HepG2 (cell line): ENCODE measurements at regions not wholly inside any gene's neighbourhood (a gene's known extent, or its start where the extent isn't known, plus 50 kb on each side); places are given as distances from the start of the nearest gene placed in this dataset.

Source experiments
- ATAC-seq: fragments of 200-7000 bp; cut with Tn5 transposase; 3 replicates; pipeline ENCODE4 v1.9.1; 2020; ENCODE audit warnings: mild to moderate bottlenecking, moderate library complexity
- BruUV-seq: library from RNA; stranded (reverse); fragments of 400-500 nt; replicated peaks from 2 replicates; lab custom pipeline; 2021; lab: Mats Ljungman, UMichigan
- CTCF ChIA-PET: fragments of 300-600 bp; formaldehyde crosslinking; extraction: SDS; loops from one replicate; lab custom pipeline; 2021; ENCODE audit warnings: low total read pairs, inconsistent platforms, low intra/inter-chr PET ratio; lab: Yijun Ruan, JAX
- POLR2A ChIA-PET: fragments of 350-600 bp; sonication (Branson Sonifier 250); formaldehyde crosslinking; loops from one replicate; lab custom pipeline; 2020; ENCODE audit warnings: antibody characterized with exemption, inconsistent platforms; lab: Yijun Ruan, JAX
- DNase-seq: peaks from one replicate; pipeline ENCODE4 v3.0.0-alpha.2; 2015; ENCODE audit warnings: low spot score
- FAIRE-seq: peaks from 3 replicates; lab custom pipeline; 2011; peaks lifted over from hg19 to GRCh38; lab: Jason Lieb, UNC
- H2AFZ ChIP-seq: one replicate; pipeline ENCODE4 v1.6.1; 2011; ENCODE audit warnings: low read length, inconsistent platforms
- H3K27ac ChIP-seq: fragments of 300-600 bp; 3 replicates; pipeline ENCODE4 v1.8.0; 2011; ENCODE audit warnings: mixed run types, mild to moderate bottlenecking, mixed read lengths, low read length, inconsistent platforms; ENCODE audit not compliant: insufficient read depth; ENCODE audit errors: extremely low read length
- H3K27me3 ChIP-seq, 2 experiments: fragments of 200-600 bp in 1 of 2; 2 replicates in 1 of 2; 3 replicates in 1 of 2; pipeline versions ENCODE4 v1.6.0 to v1.8.0; 2011; ENCODE audit warnings: low read length in 2 of 2, mild to moderate bottlenecking in 2 of 2, moderate library complexity in 2 of 2, inconsistent platforms in 1 of 2; ENCODE audit not compliant: insufficient read depth in 2 of 2, control insufficient read depth in 1 of 2
- H3K36me3 ChIP-seq, 2 experiments: fragments of 200-600 bp in 1 of 2; replicated peaks in 1 of 2; 2 replicates in 1 of 2; 3 replicates in 1 of 2; pipeline versions ENCODE4 v1.5.1 to v1.8.0; 2011; ENCODE audit warnings: low read length in 2 of 2, inconsistent platforms in 1 of 2; ENCODE audit not compliant: insufficient read depth in 2 of 2, control insufficient read depth in 1 of 2
- H3K4me1 ChIP-seq: 2 replicates; pipeline ENCODE4 v1.5.1; 2012; ENCODE audit warnings: low read length, inconsistent platforms; ENCODE audit not compliant: insufficient read depth
- H3K4me2 ChIP-seq: 2 replicates; pipeline ENCODE4 v1.6.0; 2011; ENCODE audit warnings: low read depth, low read length, inconsistent platforms
- H3K4me3 ChIP-seq, 3 experiments: fragments of 200-600 bp in 1 of 3; sonication (generic), shearing (Covaris generic) in 1 of 3; replicated peaks in 1 of 3; 2 replicates each; pipeline ENCODE4 v1.5.1; 2011 to 2016; ENCODE audit warnings: low read length in 3 of 3, inconsistent platforms in 2 of 3, low read depth in 2 of 3, mild to moderate bottlenecking in 2 of 3, control low read depth in 1 of 3, mixed read lengths in 1 of 3; ENCODE audit not compliant: insufficient read depth in 1 of 3
- H3K79me2 ChIP-seq: one replicate; pipeline ENCODE4 v1.6.1; 2011; ENCODE audit warnings: low read length, inconsistent platforms; ENCODE audit not compliant: insufficient read depth
- H3K9ac ChIP-seq: 2 replicates; pipeline ENCODE4 v1.6.0; 2011; ENCODE audit warnings: mild to moderate bottlenecking, low read depth, low read length, inconsistent platforms; ENCODE audit not compliant: insufficient read depth
- H3K9me3 ChIP-seq: 2 replicates; pipeline ENCODE4 v1.5.1; 2012; ENCODE audit warnings: mild to moderate bottlenecking, low read length
- H4K20me1 ChIP-seq: 2 replicates; pipeline ENCODE4 v1.6.0; 2011; ENCODE audit warnings: inconsistent platforms, mild to moderate bottlenecking, low read length, moderate library complexity; ENCODE audit not compliant: insufficient read depth
- ARNT2 ChIP-seq: sonication (generic); formaldehyde crosslinking; IDR thresholded peaks from 2 replicates; pipeline ENCODE4 v1.8.0; 2022; ENCODE audit warnings: mild to moderate bottlenecking, low read depth, missing genetic modification reagents, moderate library complexity
- FOSL2 ChIP-seq: sonication (generic); formaldehyde crosslinking; IDR thresholded peaks from 2 replicates; pipeline ENCODE4 v1.4.0; 2020; ENCODE audit warnings: missing genetic modification reagents
- FOXK1 ChIP-seq: sonication (generic); formaldehyde crosslinking; IDR thresholded peaks from 2 replicates; pipeline ENCODE4 v1.4.0; 2020; ENCODE audit warnings: low read depth, missing genetic modification reagents, borderline replicate concordance
- GABPA ChIP-seq, 2 experiments: IDR thresholded peaks; 2 replicates each; pipeline ENCODE4 v1.6.1; 2011 to 2016; ENCODE audit warnings: low read depth in 2 of 2, low read length in 1 of 2, missing biosample characterization in 1 of 2, missing genetic modification characterization in 1 of 2
- GABPB1 ChIP-seq: IDR thresholded peaks from 2 replicates; pipeline ENCODE4 v1.6.1; 2016; ENCODE audit warnings: mild to moderate bottlenecking, missing genetic modification reagents, moderate library complexity, missing compliant biosample characterization
- HMG20B ChIP-seq: conservative IDR thresholded peaks from 2 replicates; pipeline ENCODE4 v1.6.1; 2016; ENCODE audit warnings: missing genetic modification reagents, missing compliant biosample characterization
- HOXA5 ChIP-seq: sonication (generic); formaldehyde crosslinking; IDR thresholded peaks from 2 replicates; pipeline ENCODE4 v1.4.0; 2020; ENCODE audit warnings: missing genetic modification reagents
- RXRA ChIP-seq: sonication (generic); formaldehyde crosslinking; IDR thresholded peaks from 2 replicates; pipeline ENCODE4 v1.5.1; 2020; ENCODE audit warnings: missing genetic modification reagents
- TOE1 ChIP-seq: sonication (generic); formaldehyde crosslinking; IDR thresholded peaks from 2 replicates; pipeline ENCODE4 v1.4.0; 2020; ENCODE audit warnings: mild to moderate bottlenecking, missing genetic modification reagents
- ZNF143 ChIP-seq: sonication (generic); formaldehyde crosslinking; IDR thresholded peaks from 2 replicates; pipeline ENCODE4 v1.4.0; 2020; ENCODE audit warnings: missing genetic modification reagents
- ZNF350 ChIP-seq: sonication (generic); formaldehyde crosslinking; IDR thresholded peaks from 2 replicates; pipeline ENCODE4 v1.4.0; 2020; ENCODE audit warnings: mild to moderate bottlenecking, low read depth, missing genetic modification reagents, borderline replicate concordance
- ZNF792 ChIP-seq: IDR thresholded peaks from 2 replicates; pipeline ENCODE4 v1.6.1; 2016
- WGBS: methylation state at CpG from one replicate; pipeline ENCODE4 v1.1.6; 2017; ENCODE audit warnings: low lambda C conversion rate; 5-methylcytosine and 5-hydroxymethylcytosine counted together
- in situ Hi-C: cut with HindIII; loops from 2 replicates; pipeline ENCODE4 v1.10.0; 2017; ENCODE audit warnings: low pct_unique_long_range_greater_than_20kb; ENCODE audit not compliant: extremely low pct_ligation_motif_present
- intact Hi-C: fragments of 100-400 bp; cut with micrococcal nuclease; formaldehyde crosslinking; loops from one replicate; pipeline ENCODE4 v1.10.0; 2022; ENCODE audit not compliant: unreplicated experiment
- TF ChIP-seq, protein P1 (sequence below): sonication (generic); formaldehyde crosslinking; IDR thresholded peaks from 2 replicates; pipeline ENCODE4 v1.8.0; 2022; ENCODE audit warnings: mild to moderate bottlenecking, missing genetic modification reagents; ENCODE audit not compliant: insufficient replicate concordance
- TF ChIP-seq, protein P2 (sequence below): sonication (generic); formaldehyde crosslinking; IDR thresholded peaks from 2 replicates; pipeline ENCODE4 v1.8.1; 2022; ENCODE audit warnings: low read depth, mild to moderate bottlenecking, missing genetic modification reagents
- TF ChIP-seq, protein P3 (sequence below): sonication (generic); formaldehyde crosslinking; IDR thresholded peaks from 2 replicates; pipeline ENCODE4 v1.4.0; 2020; ENCODE audit warnings: mild to moderate bottlenecking, missing genetic modification reagents
- TF ChIP-seq, protein P4 (sequence below): sonication (generic); formaldehyde crosslinking; IDR thresholded peaks from 2 replicates; pipeline ENCODE4 v1.4.0; 2020; ENCODE audit warnings: mild to moderate bottlenecking, low read depth, missing genetic modification reagents
- TF ChIP-seq, protein P5 (sequence below): sonication (generic); formaldehyde crosslinking; IDR thresholded peaks from 2 replicates; pipeline ENCODE4 v1.8.0; 2022; ENCODE audit warnings: low read depth, missing genetic modification reagents

DNA sequence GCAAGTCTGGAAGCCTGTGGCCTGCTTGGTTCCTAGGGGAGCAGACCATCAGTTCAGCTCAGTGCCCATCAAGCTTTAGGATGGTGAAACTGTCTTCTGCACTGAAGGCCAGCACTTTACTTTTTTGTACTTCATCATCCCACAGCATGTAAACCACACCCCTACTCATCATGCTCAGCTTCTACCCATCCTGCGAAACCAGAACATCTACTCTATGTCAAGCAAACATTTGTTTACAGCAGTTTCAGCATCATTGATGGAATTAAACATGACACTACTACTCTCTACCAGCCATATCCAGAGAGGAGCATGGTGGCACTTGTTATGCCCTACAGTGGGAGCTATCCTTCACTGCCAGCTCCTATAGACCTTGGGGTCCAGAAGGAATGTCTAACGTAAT lies 306.6 kb downstream of the SOX2 start:
- H4K20me1 ChIP-seq, result no peaks in the 10 kb centered on the region; the same call in 1 of the 2 replicates
- BruUV-seq, result no TSS peak
- no peak for ATAC-seq
- no peak overlapping the region for H3K27ac ChIP-seq
- H2AFZ ChIP-seq, result no peak overlapping the region
- H3K79me2 ChIP-seq, result no peaks in the 10 kb centered on the region
- DNase-seq, result no peak
- intact Hi-C loops, result loop anchor here (5.0 kb wide), 1 partner anchor 889 kb away; no protein-coding TSS in a partner anchor
- H3K27me3 ChIP-seq, result no peaks in the 10 kb centered on the region; a peak in 1 of 5 replicates
- no peak for FAIRE-seq
- ChIA-PET POLR2A (no interaction called here), CTCF (no interaction called here)
- H3K4me3 ChIP-seq, result no peak overlapping the region
- 3% methylated on average over 2 of the region's 2 CpGs for WGBS
- no peak for TF ChIP-seq ZNF792 (CRISPR knock-in tag)
- TF ChIP-seq HMG20B, result no peak
- TF ChIP-seq TOE1 (CRISPR knock-in tag), result no peak
- no peak for TF ChIP-seq ZNF143 (CRISPR knock-in tag)
- TF ChIP-seq, protein P1, sequence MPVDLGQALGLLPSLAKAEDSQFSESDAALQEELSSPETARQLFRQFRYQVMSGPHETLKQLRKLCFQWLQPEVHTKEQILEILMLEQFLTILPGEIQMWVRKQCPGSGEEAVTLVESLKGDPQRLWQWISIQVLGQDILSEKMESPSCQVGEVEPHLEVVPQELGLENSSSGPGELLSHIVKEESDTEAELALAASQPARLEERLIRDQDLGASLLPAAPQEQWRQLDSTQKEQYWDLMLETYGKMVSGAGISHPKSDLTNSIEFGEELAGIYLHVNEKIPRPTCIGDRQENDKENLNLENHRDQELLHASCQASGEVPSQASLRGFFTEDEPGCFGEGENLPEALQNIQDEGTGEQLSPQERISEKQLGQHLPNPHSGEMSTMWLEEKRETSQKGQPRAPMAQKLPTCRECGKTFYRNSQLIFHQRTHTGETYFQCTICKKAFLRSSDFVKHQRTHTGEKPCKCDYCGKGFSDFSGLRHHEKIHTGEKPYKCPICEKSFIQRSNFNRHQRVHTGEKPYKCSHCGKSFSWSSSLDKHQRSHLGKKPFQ, result no peak
- TF ChIP-seq ARNT2 (CRISPR knock-in tag), result no peak
- no peak for TF ChIP-seq FOSL2 (CRISPR knock-in tag)
- no peak for TF ChIP-seq GABPB1
- no peak for TF ChIP-seq HOXA5 (CRISPR knock-in tag)
- TF ChIP-seq, protein P2, sequence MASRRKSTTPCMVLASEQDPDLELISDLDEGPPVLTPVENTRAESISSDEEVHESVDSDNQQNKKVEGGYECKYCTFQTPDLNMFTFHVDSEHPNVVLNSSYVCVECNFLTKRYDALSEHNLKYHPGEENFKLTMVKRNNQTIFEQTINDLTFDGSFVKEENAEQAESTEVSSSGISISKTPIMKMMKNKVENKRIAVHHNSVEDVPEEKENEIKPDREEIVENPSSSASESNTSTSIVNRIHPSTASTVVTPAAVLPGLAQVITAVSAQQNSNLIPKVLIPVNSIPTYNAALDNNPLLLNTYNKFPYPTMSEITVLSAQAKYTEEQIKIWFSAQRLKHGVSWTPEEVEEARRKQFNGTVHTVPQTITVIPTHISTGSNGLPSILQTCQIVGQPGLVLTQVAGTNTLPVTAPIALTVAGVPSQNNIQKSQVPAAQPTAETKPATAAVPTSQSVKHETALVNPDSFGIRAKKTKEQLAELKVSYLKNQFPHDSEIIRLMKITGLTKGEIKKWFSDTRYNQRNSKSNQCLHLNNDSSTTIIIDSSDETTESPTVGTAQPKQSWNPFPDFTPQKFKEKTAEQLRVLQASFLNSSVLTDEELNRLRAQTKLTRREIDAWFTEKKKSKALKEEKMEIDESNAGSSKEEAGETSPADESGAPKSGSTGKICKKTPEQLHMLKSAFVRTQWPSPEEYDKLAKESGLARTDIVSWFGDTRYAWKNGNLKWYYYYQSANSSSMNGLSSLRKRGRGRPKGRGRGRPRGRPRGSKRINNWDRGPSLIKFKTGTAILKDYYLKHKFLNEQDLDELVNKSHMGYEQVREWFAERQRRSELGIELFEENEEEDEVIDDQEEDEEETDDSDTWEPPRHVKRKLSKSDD (CRISPR knock-in tag), result no peak
- TF ChIP-seq, protein P3, sequence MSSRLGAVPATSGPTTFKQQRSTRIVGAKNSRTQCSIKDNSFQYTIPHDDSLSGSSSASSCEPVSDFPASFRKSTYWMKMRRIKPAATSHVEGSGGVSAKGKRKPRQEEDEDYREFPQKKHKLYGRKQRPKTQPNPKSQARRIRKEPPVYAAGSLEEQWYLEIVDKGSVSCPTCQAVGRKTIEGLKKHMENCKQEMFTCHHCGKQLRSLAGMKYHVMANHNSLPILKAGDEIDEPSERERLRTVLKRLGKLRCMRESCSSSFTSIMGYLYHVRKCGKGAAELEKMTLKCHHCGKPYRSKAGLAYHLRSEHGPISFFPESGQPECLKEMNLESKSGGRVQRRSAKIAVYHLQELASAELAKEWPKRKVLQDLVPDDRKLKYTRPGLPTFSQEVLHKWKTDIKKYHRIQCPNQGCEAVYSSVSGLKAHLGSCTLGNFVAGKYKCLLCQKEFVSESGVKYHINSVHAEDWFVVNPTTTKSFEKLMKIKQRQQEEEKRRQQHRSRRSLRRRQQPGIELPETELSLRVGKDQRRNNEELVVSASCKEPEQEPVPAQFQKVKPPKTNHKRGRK (CRISPR knock-in tag), result no peak
- no peak for TF ChIP-seq FOXK1 (CRISPR knock-in tag)
- no peak for TF ChIP-seq ZNF350 (CRISPR knock-in tag)
- TF ChIP-seq, protein P4, sequence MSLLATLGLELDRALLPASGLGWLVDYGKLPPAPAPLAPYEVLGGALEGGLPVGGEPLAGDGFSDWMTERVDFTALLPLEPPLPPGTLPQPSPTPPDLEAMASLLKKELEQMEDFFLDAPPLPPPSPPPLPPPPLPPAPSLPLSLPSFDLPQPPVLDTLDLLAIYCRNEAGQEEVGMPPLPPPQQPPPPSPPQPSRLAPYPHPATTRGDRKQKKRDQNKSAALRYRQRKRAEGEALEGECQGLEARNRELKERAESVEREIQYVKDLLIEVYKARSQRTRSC, result no peak
- no peak for TF ChIP-seq GABPA (IDR thresholded peaks at IDR 0.05; ENCODE audit: low read depth, low read length)
- TF ChIP-seq GABPA (CRISPR knock-in tag; IDR thresholded peaks at IDR 0.05; ENCODE audit: low read depth), result no peak
- TF ChIP-seq, protein P5, sequence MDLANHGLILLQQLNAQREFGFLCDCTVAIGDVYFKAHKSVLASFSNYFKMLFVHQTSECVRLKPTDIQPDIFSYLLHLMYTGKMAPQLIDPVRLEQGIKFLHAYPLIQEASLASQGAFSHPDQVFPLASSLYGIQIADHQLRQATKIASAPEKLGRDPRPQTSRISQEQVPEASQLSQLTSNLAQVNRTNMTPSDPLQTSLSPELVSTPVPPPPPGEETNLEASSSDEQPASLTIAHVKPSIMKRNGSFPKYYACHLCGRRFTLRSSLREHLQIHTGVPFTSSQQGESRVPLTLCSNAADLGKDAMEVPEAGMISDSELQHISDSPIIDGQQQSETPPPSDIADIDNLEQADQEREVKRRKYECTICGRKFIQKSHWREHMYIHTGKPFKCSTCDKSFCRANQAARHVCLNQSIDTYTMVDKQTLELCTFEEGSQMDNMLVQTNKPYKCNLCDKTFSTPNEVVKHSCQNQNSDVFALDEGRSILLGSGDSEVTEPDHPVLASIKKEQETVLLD (CRISPR knock-in tag), result no peak
- no peak for TF ChIP-seq RXRA (CRISPR knock-in tag)
- in situ Hi-C loops, result no loop called here
- H3K36me3 ChIP-seq, result no peaks in the 10 kb centered on the region
- no peaks in the 10 kb centered on the region for H3K4me1 ChIP-seq
- no peak overlapping the region for H3K9ac ChIP-seq
- H3K4me2 ChIP-seq, result no peak overlapping the region
- H3K9me3 ChIP-seq, result no peaks in the 10 kb centered on the region
